ENCODE measurements at regions not wholly inside any gene's neighbourhood (a gene's known extent, or its start where the extent isn't known, plus 50 kb on each side); places are given as distances from the start of the nearest gene placed in this dataset.

DNA sequence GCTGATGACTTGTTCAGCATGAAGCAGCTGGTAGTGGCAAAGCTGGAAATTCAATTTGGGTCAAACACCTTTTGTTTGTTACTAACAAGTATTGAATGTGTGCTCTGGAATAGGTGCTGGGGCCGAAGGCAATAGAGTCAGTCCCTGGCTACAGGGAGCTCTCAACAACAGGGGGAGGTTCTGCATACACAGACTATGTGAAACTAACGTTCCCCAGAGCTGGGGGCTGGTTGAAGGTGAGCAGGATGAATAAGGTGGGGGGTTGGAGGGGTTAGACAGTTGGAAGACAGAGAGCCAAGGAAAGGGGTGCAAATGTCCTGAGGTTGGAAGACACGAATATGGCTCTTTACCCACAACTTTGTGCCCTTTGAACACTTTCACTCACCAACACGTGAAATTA lies 84.1 kb upstream of the PLPP4 start:
- CTCF ChIA-PET, result no interaction called here
- POLR2A ChIA-PET, result no interaction called here

DNA sequence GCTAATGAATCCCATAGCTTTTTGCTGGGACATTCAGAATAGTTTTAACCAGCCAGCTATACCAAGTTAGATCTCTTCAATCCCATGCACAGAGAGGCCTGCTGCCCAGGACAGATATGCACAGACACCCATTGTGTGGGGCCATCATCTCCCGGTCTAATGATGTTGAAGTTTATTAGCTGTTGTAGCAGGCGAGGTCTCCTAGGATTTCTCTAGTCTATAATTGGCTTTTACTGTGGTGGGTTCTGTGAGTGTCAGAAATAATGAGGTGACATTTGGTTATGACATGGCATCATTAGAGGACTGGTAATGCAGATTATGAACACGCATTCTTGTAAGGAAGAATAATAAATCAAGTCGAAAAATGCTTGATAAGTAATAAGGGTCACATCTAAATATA lies 81.4 kb upstream of the PLPP4 start:
- intact Hi-C loops (cut with micrococcal nuclease), result no loop called here
- ATAC-seq (ENCODE audit: low read depth), result no peak
- Mint-ChIP-seq H3K27ac (no peak overlapping the region), H3K9me3 (ENCODE audit: insufficient read depth) (no peaks in the 10 kb centered on the region), H3K27me3 (peaks cover 10% of the 10 kb centered on the region), H3K4me1 (no peaks in the 10 kb centered on the region), H3K4me3 (no peak overlapping the region)
- no peak for DNase-seq
- Histone ChIP-seq H3K9me3 (ENCODE audit: control extremely low read depth in 1 of 3, control insufficient read depth in 2 of 3, insufficient read depth in 1 of 3, low read length in 2 of 3) (peaks cover 0 to 2% (median 0%) of the 10 kb centered on the region in 3 donors), H2AFZ (ENCODE audit: insufficient read depth, low read depth, low read length, poor library complexity, severe bottlenecking) (no peak overlapping the region), H3K27me3 (replicated peaks in 1 of 4; ENCODE audit: control extremely low read depth in 1 of 4, control insufficient read depth in 3 of 4, insufficient read depth in 4 of 4, low read length in 3 of 4) (no peaks in the 10 kb centered on the region), H3K79me2 (ENCODE audit: control insufficient read depth, insufficient read depth, low read length) (no peaks in the 10 kb centered on the region), H3K9ac (ENCODE audit: low read length) (no peak overlapping the region), H3K36me3 (replicated peaks in 1 of 2; ENCODE audit: control extremely low read depth in 1 of 2, control insufficient read depth in 1 of 2, extremely low read depth in 1 of 2, insufficient read depth in 2 of 2, low read length in 1 of 2) (no peaks in the 10 kb centered on the region), H3K4me3 (ENCODE audit: control extremely low read depth in 1 of 5, extremely low read depth in 1 of 5, insufficient read depth in 1 of 5, low read depth in 2 of 5, low read length in 4 of 5) (no peak overlapping the region), H3K4me2 (replicated peaks; ENCODE audit: low read depth, low read length, poor library complexity, severe bottlenecking) (no peak overlapping the region), H3K27ac (ENCODE audit: low read length in 2 of 2) (no peak overlapping the region), H4K20me1 (ENCODE audit: control insufficient read depth, insufficient read depth, low read length, poor library complexity, severe bottlenecking) (no peaks in the 10 kb centered on the region), H3K4me1 (ENCODE audit: control insufficient read depth in 2 of 2, insufficient read depth in 2 of 2, low read length in 2 of 2) (no peaks in the 10 kb centered on the region)
- ChIA-PET CTCF (no interaction called here), POLR2A (no interaction called here)
- TF ChIP-seq, protein P1, sequence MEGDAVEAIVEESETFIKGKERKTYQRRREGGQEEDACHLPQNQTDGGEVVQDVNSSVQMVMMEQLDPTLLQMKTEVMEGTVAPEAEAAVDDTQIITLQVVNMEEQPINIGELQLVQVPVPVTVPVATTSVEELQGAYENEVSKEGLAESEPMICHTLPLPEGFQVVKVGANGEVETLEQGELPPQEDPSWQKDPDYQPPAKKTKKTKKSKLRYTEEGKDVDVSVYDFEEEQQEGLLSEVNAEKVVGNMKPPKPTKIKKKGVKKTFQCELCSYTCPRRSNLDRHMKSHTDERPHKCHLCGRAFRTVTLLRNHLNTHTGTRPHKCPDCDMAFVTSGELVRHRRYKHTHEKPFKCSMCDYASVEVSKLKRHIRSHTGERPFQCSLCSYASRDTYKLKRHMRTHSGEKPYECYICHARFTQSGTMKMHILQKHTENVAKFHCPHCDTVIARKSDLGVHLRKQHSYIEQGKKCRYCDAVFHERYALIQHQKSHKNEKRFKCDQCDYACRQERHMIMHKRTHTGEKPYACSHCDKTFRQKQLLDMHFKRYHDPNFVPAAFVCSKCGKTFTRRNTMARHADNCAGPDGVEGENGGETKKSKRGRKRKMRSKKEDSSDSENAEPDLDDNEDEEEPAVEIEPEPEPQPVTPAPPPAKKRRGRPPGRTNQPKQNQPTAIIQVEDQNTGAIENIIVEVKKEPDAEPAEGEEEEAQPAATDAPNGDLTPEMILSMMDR (IDR thresholded peaks at IDR 0.05), result no peak
- no peak for TF ChIP-seq EZH2 (IDR thresholded peaks at IDR 0.05; ENCODE audit: borderline replicate concordance, insufficient read depth, low read depth, low read length, poor library complexity, severe bottlenecking)
- 100% methylated on average over 3 of the region's 4 CpGs for WGBS (ENCODE audit: insufficient coverage)

More for the DNA sequence above, 84.1 kb upstream of the PLPP4 start:
- Mint-ChIP-seq H3K9me3 (ENCODE audit: insufficient read depth) (no peaks in the 10 kb centered on the region), H3K27ac (no peak overlapping the region), H3K27me3 (peaks cover 8% of the 10 kb centered on the region), H3K4me1 (no peaks in the 10 kb centered on the region), H3K4me3 (no peak overlapping the region)
- H3K9ac ChIP-seq (ENCODE audit: low read length), result no peak overlapping the region
- H3K9me3 ChIP-seq (ENCODE audit: control extremely low read depth in 1 of 3, control insufficient read depth in 2 of 3, insufficient read depth in 1 of 3, low read length in 2 of 3), result no peaks in the 10 kb centered on the region
- H4K20me1 ChIP-seq (ENCODE audit: control insufficient read depth, insufficient read depth, low read length, poor library complexity, severe bottlenecking), result no peaks in the 10 kb centered on the region
- no peak for TF ChIP-seq EZH2 (IDR thresholded peaks at IDR 0.05; ENCODE audit: borderline replicate concordance, insufficient read depth, low read depth, low read length, poor library complexity, severe bottlenecking)
- TF ChIP-seq, protein P1 (IDR thresholded peaks at IDR 0.05), result no peak
- DNase-seq (no peak), ATAC-seq (ENCODE audit: low read depth) (no peak)
- no peaks in the 10 kb centered on the region for H3K4me1 ChIP-seq (ENCODE audit: control insufficient read depth in 2 of 2, insufficient read depth in 2 of 2, low read length in 2 of 2)
- no peaks in the 10 kb centered on the region for H3K79me2 ChIP-seq (ENCODE audit: control insufficient read depth, insufficient read depth, low read length)
- no peaks in the 10 kb centered on the region for H3K27me3 ChIP-seq (replicated peaks in 1 of 4; ENCODE audit: control extremely low read depth in 1 of 4, control insufficient read depth in 3 of 4, insufficient read depth in 4 of 4, low read length in 3 of 4)
- no peak overlapping the region for H2AFZ ChIP-seq (ENCODE audit: insufficient read depth, low read depth, low read length, poor library complexity, severe bottlenecking)
- 67% methylated on average over 2 of the region's 4 CpGs for WGBS (ENCODE audit: insufficient coverage)
- H3K36me3 ChIP-seq (replicated peaks in 1 of 2; ENCODE audit: control extremely low read depth in 1 of 2, control insufficient read depth in 1 of 2, extremely low read depth in 1 of 2, insufficient read depth in 2 of 2, low read length in 1 of 2), result no peaks in the 10 kb centered on the region
- H3K4me2 ChIP-seq (replicated peaks; ENCODE audit: low read depth, low read length, poor library complexity, severe bottlenecking), result no peak overlapping the region
- intact Hi-C loops (cut with micrococcal nuclease), result no loop called here
- no peak overlapping the region for H3K4me3 ChIP-seq (ENCODE audit: control extremely low read depth in 1 of 5, extremely low read depth in 1 of 5, insufficient read depth in 1 of 5, low read depth in 2 of 5, low read length in 4 of 5)
- no peak overlapping the region for H3K27ac ChIP-seq (ENCODE audit: low read length in 2 of 2)
